ENCODE measurements at regions not wholly inside any gene's neighbourhood (a gene's known extent, or its start where the extent isn't known, plus 50 kb on each side); places are given as distances from the start of the nearest gene placed in this dataset.
"Not testable (repeated sequence)": the region's sequence is repeated elsewhere in the genome, so short reads cannot be mapped to it uniquely, and the experiment has no call there.

GRCh38 chr11:34727228-34727737, 106.4 kb downstream of the EHF start:
- no peak for DNase-seq

GRCh38 chr11:34724973-34725372, 104.1 kb downstream of the EHF start:
- DNase-seq, result no peak
- TF ChIP-seq POLR2A (IDR thresholded peaks at IDR 0.05; ENCODE audit: low read length), result no peak
- TF ChIP-seq GATA1 (IDR thresholded peaks at IDR 0.05; ENCODE audit: low read depth, low read length), result no peak

More at GRCh38 chr11:34727228-34727737, 106.4 kb downstream of the EHF start:
- TF ChIP-seq GATA1 (IDR thresholded peaks at IDR 0.05; ENCODE audit: low read depth, low read length) (no peak), POLR2A (IDR thresholded peaks at IDR 0.05; ENCODE audit: low read length) (no peak)

DNA sequence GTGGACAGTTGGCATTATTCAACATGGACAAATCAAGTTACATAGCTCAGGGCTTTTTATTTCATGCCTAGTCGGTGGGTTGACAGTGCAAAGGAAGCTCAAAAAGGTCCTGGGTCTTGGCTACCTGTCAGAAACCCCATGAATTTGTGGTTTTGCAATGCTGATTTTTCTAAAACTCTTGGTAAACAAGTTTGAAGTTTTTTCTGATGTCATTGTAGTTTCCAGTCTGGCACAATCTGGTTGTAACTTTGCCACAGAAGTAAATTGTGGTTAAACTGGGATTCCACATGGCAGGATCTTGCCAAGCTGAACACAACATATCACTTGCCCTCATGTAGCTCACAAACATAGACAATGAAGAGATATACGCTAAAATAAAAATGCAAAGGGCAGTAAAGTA, 100.8 kb downstream of the EHF start:
- TF ChIP-seq POLR2A (IDR thresholded peaks at IDR 0.05; ENCODE audit: low read length) (no peak), GATA1 (IDR thresholded peaks at IDR 0.05; ENCODE audit: low read depth, low read length) (no peak)
- no peak for DNase-seq

GRCh38 chr11:34719303-34719848, 98.5 kb downstream of the EHF start:
- DNase-seq, result no peak
- TF ChIP-seq GATA1 (IDR thresholded peaks at IDR 0.05; ENCODE audit: low read depth, low read length), result no peak
- no peak for TF ChIP-seq POLR2A (IDR thresholded peaks at IDR 0.05; ENCODE audit: low read length)

DNA sequence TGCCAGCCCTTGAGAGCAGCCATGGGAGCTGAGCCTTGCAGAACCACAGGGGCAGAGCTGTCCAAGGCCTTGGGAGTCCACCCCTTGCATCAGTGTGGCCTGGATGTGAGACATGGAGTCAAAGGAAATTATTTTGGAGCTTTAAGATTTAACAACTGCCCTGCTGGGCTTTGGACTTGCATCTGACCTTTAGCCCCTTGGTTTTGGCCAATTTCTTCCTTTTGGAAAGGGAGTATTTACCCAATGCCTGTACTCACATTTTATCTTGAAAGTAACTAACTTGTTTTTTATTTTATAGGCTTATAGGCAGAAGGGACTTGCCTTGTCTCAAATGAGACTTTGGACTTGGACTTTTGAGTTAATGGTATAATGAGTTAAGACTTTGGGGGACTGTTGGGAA, 92.7 kb downstream of the EHF start:
- not testable (repeated sequence) for DNase-seq
